ENCODE measurements at regions not wholly inside any gene's neighbourhood (a gene's known extent, or its start where the extent isn't known, plus 50 kb on each side); places are given as distances from the start of the nearest gene placed in this dataset.
"Not testable (repeated sequence)": the region's sequence is repeated elsewhere in the genome, so short reads cannot be mapped to it uniquely, and the experiment has no call there.

DNA sequence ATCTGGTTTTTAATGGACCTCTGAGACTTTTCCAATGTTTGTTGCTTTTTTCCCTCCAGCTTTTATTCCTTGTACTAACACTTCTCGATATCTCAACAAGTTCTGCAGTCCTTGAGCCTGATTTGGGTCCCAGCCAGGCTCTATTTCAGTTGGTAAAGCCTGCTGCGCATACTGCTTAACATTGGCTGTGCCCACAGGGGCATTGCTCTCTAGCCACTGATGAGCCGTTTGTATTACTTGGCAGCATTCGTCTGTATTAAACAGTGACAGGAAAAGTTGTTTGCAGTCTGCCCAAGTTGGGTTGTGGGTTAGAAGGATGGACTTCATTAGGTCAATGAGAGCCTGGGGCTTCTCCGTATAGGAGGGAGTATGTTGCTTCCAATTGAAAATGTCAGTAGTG is 59.6 kb upstream of the XAGE1B start:
- Histone ChIP-seq H3K4me3 (no peak overlapping the region), H3K4me1 (ENCODE audit: control insufficient read depth in 5 of 5, insufficient read depth in 5 of 5, low read length in 5 of 5) (peaks cover 0 to 8% (median 0%) of the 10 kb centered on the region in 5 donors), H3K9me3 (ENCODE audit: control insufficient read depth in 4 of 4, insufficient read depth in 3 of 4, low read length in 3 of 4) (peaks cover 0 to 3% (median 0%) of the 10 kb centered on the region in 4 donors), H3K27ac (ENCODE audit: low read depth in 1 of 2, low read length in 1 of 2) (no peak overlapping the region), H3K36me3 (ENCODE audit: control insufficient read depth in 4 of 4, insufficient read depth in 4 of 4, low read length in 4 of 4) (no peaks in the 10 kb centered on the region), H3K27me3 (ENCODE audit: control insufficient read depth in 3 of 3, insufficient read depth in 3 of 3, low read length in 2 of 3) (peaks cover 0 to 11% (median 0%) of the 10 kb centered on the region in 3 donors), H3K9ac (ENCODE audit: insufficient read depth in 1 of 2, low read length in 2 of 2) (no peak overlapping the region)
- DNase-seq: peak in 1 of 3 donors; percentile 9
- 58 to 68% methylated on average over 5 of the region's 5 CpGs for WGBS, 2 donors
- TF ChIP-seq, protein P1, sequence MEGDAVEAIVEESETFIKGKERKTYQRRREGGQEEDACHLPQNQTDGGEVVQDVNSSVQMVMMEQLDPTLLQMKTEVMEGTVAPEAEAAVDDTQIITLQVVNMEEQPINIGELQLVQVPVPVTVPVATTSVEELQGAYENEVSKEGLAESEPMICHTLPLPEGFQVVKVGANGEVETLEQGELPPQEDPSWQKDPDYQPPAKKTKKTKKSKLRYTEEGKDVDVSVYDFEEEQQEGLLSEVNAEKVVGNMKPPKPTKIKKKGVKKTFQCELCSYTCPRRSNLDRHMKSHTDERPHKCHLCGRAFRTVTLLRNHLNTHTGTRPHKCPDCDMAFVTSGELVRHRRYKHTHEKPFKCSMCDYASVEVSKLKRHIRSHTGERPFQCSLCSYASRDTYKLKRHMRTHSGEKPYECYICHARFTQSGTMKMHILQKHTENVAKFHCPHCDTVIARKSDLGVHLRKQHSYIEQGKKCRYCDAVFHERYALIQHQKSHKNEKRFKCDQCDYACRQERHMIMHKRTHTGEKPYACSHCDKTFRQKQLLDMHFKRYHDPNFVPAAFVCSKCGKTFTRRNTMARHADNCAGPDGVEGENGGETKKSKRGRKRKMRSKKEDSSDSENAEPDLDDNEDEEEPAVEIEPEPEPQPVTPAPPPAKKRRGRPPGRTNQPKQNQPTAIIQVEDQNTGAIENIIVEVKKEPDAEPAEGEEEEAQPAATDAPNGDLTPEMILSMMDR (IDR thresholded peaks at IDR 0.05; ENCODE audit: control extremely low read depth, extremely low read depth): no peak
- no peak for ATAC-seq (ENCODE audit: insufficient read depth, low FRiP score)

DNA sequence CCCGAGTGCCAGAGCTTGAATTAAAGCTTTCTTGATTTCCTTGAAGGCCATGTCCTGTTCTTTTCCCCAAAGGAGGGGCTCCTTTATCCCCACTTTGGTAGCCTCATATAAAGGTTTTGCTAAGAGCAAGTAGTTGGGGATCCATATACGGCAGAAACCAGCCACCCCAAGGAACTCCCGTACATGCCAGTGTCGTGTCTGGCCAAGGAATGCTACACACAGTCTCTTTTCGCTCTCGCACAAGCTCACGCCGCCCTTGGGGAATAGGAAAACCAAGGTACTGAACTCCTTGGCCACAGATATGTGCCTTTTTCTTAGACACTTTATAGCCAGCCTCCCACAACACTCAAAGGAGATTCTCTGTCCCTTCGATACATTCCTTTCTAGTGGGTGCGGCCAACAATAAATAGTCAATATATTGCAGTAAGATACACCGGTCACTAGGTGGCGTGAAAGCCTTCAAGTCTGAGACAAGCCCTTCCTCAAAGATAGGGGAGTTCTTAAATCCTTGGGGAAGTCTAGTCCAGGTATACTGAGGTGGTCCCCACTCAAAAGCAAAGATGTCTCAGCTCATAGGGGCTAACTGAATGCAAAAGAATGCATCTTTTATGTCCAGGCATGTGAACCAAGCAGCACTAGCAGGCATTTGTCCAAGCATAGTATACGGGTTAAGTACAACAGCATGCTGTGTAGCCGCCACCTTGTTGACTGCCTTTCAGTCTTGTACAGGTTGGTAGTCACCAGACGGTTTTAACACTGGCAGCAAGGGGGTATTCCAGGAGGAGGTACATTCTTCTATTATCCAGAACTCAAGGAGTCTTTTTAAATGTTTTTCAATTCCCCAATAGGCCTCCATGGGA is 57.8 kb upstream of the XAGE1B start:
- Histone ChIP-seq H3K36me3 (ENCODE audit: control insufficient read depth in 4 of 4, insufficient read depth in 4 of 4, low read length in 4 of 4) (no peaks in the 10 kb centered on the region), H3K4me3 (no peak overlapping the region), H3K27ac (ENCODE audit: low read depth in 1 of 2, low read length in 1 of 2) (no peak overlapping the region), H3K27me3 (ENCODE audit: control insufficient read depth in 3 of 3, insufficient read depth in 3 of 3, low read length in 2 of 3) (peaks cover 0 to 9% (median 0%) of the 10 kb centered on the region in 3 donors), H3K4me1 (ENCODE audit: control insufficient read depth in 5 of 5, insufficient read depth in 5 of 5, low read length in 5 of 5) (peaks cover 0 to 8% (median 0%) of the 10 kb centered on the region in 5 donors), H3K9me3 (ENCODE audit: control insufficient read depth in 4 of 4, insufficient read depth in 3 of 4, low read length in 3 of 4) (peaks cover 0 to 3% (median 0%) of the 10 kb centered on the region in 4 donors), H3K9ac (ENCODE audit: insufficient read depth in 1 of 2, low read length in 2 of 2) (no peak overlapping the region)
- WGBS, 2 donors: 42 to 56% methylated on average over 15 of the region's 15 CpGs
- peak; percentile 70 for ATAC-seq (ENCODE audit: insufficient read depth, low FRiP score)
- DNase-seq: peak; percentile 27 to 70 (median 68)
- TF ChIP-seq, protein P1 (IDR thresholded peaks at IDR 0.05; ENCODE audit: control extremely low read depth, extremely low read depth): peak; percentile 49

DNA sequence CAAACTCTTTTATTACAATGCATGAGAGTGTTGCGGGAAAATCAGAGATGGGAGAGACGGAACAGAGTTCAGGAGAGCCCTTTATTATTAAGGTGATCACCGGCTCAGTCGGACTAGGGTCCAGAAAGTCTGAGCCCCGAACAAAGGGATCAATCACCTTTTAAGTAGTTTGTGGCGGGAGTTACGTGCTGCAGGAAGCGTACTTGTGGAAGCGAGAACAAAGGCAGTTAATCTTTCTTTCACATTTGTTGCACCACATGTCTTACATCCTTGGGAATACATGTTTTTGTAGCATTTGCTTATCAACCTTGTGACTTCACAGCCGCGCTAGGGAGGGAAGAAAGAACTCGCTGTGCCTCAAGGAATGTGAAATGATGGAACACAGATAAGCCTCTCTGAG is 51.3 kb upstream of the XAGE1B start:
- 68 to 70% methylated on average over 9 to 10 of the region's 12 CpGs for WGBS, 2 donors
- not testable (repeated sequence) for H3K9me3 ChIP-seq (ENCODE audit: control insufficient read depth in 4 of 4, insufficient read depth in 3 of 4, low read length in 3 of 4); ATAC-seq (ENCODE audit: insufficient read depth, low FRiP score); H3K4me1 ChIP-seq (ENCODE audit: control insufficient read depth in 5 of 5, insufficient read depth in 5 of 5, low read length in 5 of 5); H3K4me3 ChIP-seq; H3K27ac ChIP-seq (ENCODE audit: low read depth in 1 of 2, low read length in 1 of 2); H3K36me3 ChIP-seq (ENCODE audit: control insufficient read depth in 4 of 4, insufficient read depth in 4 of 4, low read length in 4 of 4); H3K9ac ChIP-seq (ENCODE audit: insufficient read depth in 1 of 2, low read length in 2 of 2)
- peak in 1 of 3 donors; percentile 19 for DNase-seq
- peaks cover 4 to 14% (median 10%) of the 10 kb centered on the region in 3 donors for H3K27me3 ChIP-seq (ENCODE audit: control insufficient read depth in 3 of 3, insufficient read depth in 3 of 3, low read length in 2 of 3)

All from lung (tissue), 11 donors.